ENCODE measurements at regions not wholly inside any gene's neighbourhood (a gene's known extent, or its start where the extent isn't known, plus 50 kb on each side); places are given as distances from the start of the nearest gene placed in this dataset.

- DNase-seq (ENCODE audit: low read depth) = no peak
- H3K4me3 ChIP-seq (ENCODE audit: low read length) = no peak overlapping the region
- TF ChIP-seq, protein P1, sequence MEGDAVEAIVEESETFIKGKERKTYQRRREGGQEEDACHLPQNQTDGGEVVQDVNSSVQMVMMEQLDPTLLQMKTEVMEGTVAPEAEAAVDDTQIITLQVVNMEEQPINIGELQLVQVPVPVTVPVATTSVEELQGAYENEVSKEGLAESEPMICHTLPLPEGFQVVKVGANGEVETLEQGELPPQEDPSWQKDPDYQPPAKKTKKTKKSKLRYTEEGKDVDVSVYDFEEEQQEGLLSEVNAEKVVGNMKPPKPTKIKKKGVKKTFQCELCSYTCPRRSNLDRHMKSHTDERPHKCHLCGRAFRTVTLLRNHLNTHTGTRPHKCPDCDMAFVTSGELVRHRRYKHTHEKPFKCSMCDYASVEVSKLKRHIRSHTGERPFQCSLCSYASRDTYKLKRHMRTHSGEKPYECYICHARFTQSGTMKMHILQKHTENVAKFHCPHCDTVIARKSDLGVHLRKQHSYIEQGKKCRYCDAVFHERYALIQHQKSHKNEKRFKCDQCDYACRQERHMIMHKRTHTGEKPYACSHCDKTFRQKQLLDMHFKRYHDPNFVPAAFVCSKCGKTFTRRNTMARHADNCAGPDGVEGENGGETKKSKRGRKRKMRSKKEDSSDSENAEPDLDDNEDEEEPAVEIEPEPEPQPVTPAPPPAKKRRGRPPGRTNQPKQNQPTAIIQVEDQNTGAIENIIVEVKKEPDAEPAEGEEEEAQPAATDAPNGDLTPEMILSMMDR (conservative IDR thresholded peaks at IDR 0.05; ENCODE audit: low read depth, low read length) = no peak
These were observed 100.1 kb upstream of the IMMP2L start for GRCh38 chr7:111662386-111662785.

DNA sequence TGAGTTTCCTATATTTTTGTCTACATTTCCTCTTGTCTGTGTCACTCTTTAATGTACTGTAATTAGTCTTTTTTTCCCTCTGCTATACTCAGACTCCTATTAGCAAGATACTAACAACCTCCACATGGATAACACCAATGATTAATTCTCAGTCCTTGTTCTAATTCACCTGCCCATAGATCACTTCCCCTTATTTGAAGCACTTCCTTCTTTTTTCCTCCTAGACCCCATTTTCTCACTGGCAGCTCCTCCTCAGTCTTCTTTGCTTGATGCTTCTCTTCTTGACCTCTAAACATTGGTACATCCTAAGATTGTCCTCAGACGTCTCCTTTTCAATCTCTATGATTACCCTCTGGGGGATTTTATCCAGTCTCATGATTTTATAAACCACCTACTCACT, 98.2 kb upstream of the IMMP2L start:
- H3K4me3 ChIP-seq (ENCODE audit: low read length) = no peak overlapping the region
- TF ChIP-seq, protein P1 (conservative IDR thresholded peaks at IDR 0.05; ENCODE audit: low read depth, low read length) = no peak
- no peak for DNase-seq (ENCODE audit: low read depth)

- DNase-seq (ENCODE audit: low read depth) = no peak
- H3K4me3 ChIP-seq (ENCODE audit: low read length) = no peak overlapping the region
- TF ChIP-seq, protein P1 (conservative IDR thresholded peaks at IDR 0.05; ENCODE audit: low read depth, low read length) = no peak
These were observed 96.3 kb upstream of the IMMP2L start for GRCh38 chr7:111658546-111658945.

- DNase-seq (ENCODE audit: low read depth) = no peak
- H3K4me3 ChIP-seq (ENCODE audit: low read length) = no peak overlapping the region
- TF ChIP-seq, protein P1 (conservative IDR thresholded peaks at IDR 0.05; ENCODE audit: low read depth, low read length) = no peak
These were observed 94.7 kb upstream of the IMMP2L start for GRCh38 chr7:111657018-111657417.

GRCh38 chr7:111654343-111654742, 92.1 kb upstream of the IMMP2L start:
- H3K4me3 ChIP-seq (ENCODE audit: low read length) = no peak overlapping the region
- DNase-seq (ENCODE audit: low read depth) = no peak
- TF ChIP-seq, protein P1 (conservative IDR thresholded peaks at IDR 0.05; ENCODE audit: low read depth, low read length) = no peak

GRCh38 chr7:111653846-111654245, 91.6 kb upstream of the IMMP2L start:
- no peak for DNase-seq (ENCODE audit: low read depth)
- no peak overlapping the region for H3K4me3 ChIP-seq (ENCODE audit: low read length)
- TF ChIP-seq, protein P1 (conservative IDR thresholded peaks at IDR 0.05; ENCODE audit: low read depth, low read length) = no peak

DNA sequence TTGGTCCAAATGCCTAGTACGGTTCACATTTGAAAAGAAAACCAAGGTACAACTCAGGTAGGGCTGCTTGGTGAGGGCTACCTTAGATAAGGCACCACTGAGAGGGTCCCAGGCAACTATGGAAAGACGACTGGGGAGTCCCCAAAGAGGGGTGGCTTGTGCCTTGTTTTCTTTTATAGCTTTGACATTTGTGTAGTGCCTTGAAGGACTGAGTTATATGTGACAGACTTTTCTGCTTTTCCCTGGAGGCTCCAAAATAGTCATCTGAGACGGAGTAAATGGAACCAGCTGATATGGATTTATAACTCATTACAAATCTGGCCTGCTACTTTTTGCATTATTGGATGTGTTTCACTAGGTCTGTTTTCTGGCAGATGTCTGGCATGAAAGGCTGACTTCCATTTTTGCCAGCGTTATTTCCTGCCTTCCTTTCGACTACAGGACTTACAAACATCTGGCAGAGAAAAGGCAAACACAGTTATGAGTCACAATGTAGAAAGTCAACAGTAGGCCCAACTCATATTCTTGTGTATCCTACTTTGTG, 88.2 kb upstream of the IMMP2L start:
- H3K4me3 ChIP-seq (ENCODE audit: low read length) = no peak overlapping the region
- TF ChIP-seq, protein P1 (conservative IDR thresholded peaks at IDR 0.05; ENCODE audit: low read depth, low read length) = no peak
- no peak for DNase-seq (ENCODE audit: low read depth)
